Testis (tissue), 2 donors: ENCODE measurements at regions not wholly inside any gene's neighbourhood (a gene's known extent, or its start where the extent isn't known, plus 50 kb on each side); places are given as distances from the start of the nearest gene placed in this dataset.

ENCODE experiments used
- DNase-seq: peaks from one replicate; pipeline ENCODE4 v3.0.0-alpha.2; 2019
- H3K27ac ChIP-seq, 2 donors: fragments of 200-600 bp; sonication (generic); one replicate each; pipeline ENCODE4 v1.5.1; 2019
- H3K27me3 ChIP-seq: fragments of 200-600 bp; sonication (generic); one replicate; pipeline ENCODE4 v1.5.1; 2019
- H3K36me3 ChIP-seq: fragments of 200-600 bp; sonication (generic); one replicate; pipeline ENCODE4 v1.5.1; 2017; ENCODE audit warnings: low read depth; ENCODE audit errors: missing control alignments
- H3K4me1 ChIP-seq: fragments of 200-600 bp; sonication (generic); one replicate; pipeline ENCODE4 v1.5.1; 2019
- H3K4me3 ChIP-seq, 2 donors: fragments of 200-600 bp; sonication (generic); one replicate each; pipeline ENCODE4 v1.5.1; 2017 to 2019
- H3K9me3 ChIP-seq: fragments of 200-600 bp; sonication (generic); one replicate; pipeline ENCODE4 v1.5.1; 2017
- CTCF ChIP-seq, 3 experiments: fragments of 450-650 bp in 2 of 3; fragments of 200-600 bp in 1 of 3; sonication (generic) in 1 of 3; IDR thresholded peaks; one replicate each; pipeline ENCODE4 v1.5.1; 2016 to 2019; ENCODE audit warnings: antibody characterized with exemption in 3 of 3, mild to moderate bottlenecking in 2 of 3, moderate library complexity in 1 of 3
- POLR2A ChIP-seq: fragments of 450-650 bp; IDR thresholded peaks from one replicate; pipeline ENCODE4 v1.6.1; 2017; ENCODE audit warnings: antibody characterized with exemption, mild to moderate bottlenecking, moderate library complexity
- whole genome bisulfite sequencing, 2 donors: methylation state at CpG; one replicate each; pipeline ENCODE4 v1.1.5; 2018; 5-methylcytosine and 5-hydroxymethylcytosine counted together
- intact Hi-C: fragments of 100-400 bp; cut with DNase I; formaldehyde crosslinking; loops from one replicate; pipeline ENCODE4 v1.15.1; 2023; ENCODE audit warnings: low total_unique reads

- no peaks in the 10 kb centered on the region for H3K9me3 ChIP-seq
- no peaks in the 10 kb centered on the region for H3K4me1 ChIP-seq
- H3K27me3 ChIP-seq = no peaks in the 10 kb centered on the region
- intact Hi-C loops = no loop called here
- DNase-seq = no peak
- H3K36me3 ChIP-seq = no peaks in the 10 kb centered on the region
- TF ChIP-seq POLR2A (no peak), CTCF (IDR thresholded peaks at IDR 0.05) (no peak)
- no peak overlapping the region for H3K27ac ChIP-seq
- no peak overlapping the region for H3K4me3 ChIP-seq
- WGBS, 2 donors = 96 to 97% methylated on average over 1 of the region's 1 CpG
Observed at GRCh38 chr10:124305984-124306383, 112.7 kb downstream of the OAT start.

- no peak overlapping the region for H3K27ac ChIP-seq
- no peaks in the 10 kb centered on the region for H3K36me3 ChIP-seq
- H3K27me3 ChIP-seq = no peaks in the 10 kb centered on the region
- no peaks in the 10 kb centered on the region for H3K9me3 ChIP-seq
- WGBS, 2 donors = 86 to 91% methylated on average over 3 of the region's 3 CpGs
- H3K4me1 ChIP-seq = no peaks in the 10 kb centered on the region
- intact Hi-C loops = no loop called here
- TF ChIP-seq CTCF (IDR thresholded peaks at IDR 0.05) (no peak), POLR2A (no peak)
- no peak for DNase-seq
- H3K4me3 ChIP-seq = no peak overlapping the region
Observed at GRCh38 chr10:124305131-124305530, 113.6 kb downstream of the OAT start.

GRCh38 chr10:124303662-124304418, 114.9 kb downstream of the OAT start:
- Histone ChIP-seq H3K4me1 (no peaks in the 10 kb centered on the region), H3K27ac (no peak overlapping the region), H3K4me3 (no peak overlapping the region), H3K9me3 (no peaks in the 10 kb centered on the region), H3K27me3 (no peaks in the 10 kb centered on the region), H3K36me3 (no peaks in the 10 kb centered on the region)
- TF ChIP-seq POLR2A (no peak), CTCF (IDR thresholded peaks at IDR 0.05) (no peak)
- WGBS, 2 donors = 90 to 100% methylated on average over 2 to 6 of the region's 6 CpGs
- DNase-seq = no peak
- intact Hi-C loops = no loop called here

- TF ChIP-seq POLR2A (no peak), CTCF (IDR thresholded peaks at IDR 0.05) (no peak)
- Histone ChIP-seq H3K27me3 (no peaks in the 10 kb centered on the region), H3K9me3 (no peaks in the 10 kb centered on the region), H3K4me3 (no peak overlapping the region), H3K4me1 (no peaks in the 10 kb centered on the region), H3K36me3 (no peaks in the 10 kb centered on the region), H3K27ac (no peak overlapping the region)
- WGBS, 2 donors = 90 to 96% methylated on average over 5 to 8 of the region's 8 CpGs
- no peak for DNase-seq
- intact Hi-C loops = no loop called here
Observed at GRCh38 chr10:124302951-124303505, 115.7 kb downstream of the OAT start.

- intact Hi-C loops = no loop called here
- Histone ChIP-seq H3K27me3 (no peaks in the 10 kb centered on the region), H3K36me3 (no peaks in the 10 kb centered on the region), H3K9me3 (no peaks in the 10 kb centered on the region), H3K4me3 (no peak overlapping the region), H3K4me1 (no peaks in the 10 kb centered on the region), H3K27ac (no peak overlapping the region)
- TF ChIP-seq CTCF (IDR thresholded peaks at IDR 0.05) = no peak
- no peak for TF ChIP-seq POLR2A
- 83 to 93% methylated on average over 9 of the region's 9 CpGs for WGBS, 2 donors
- no peak for DNase-seq
Observed at GRCh38 chr10:124301736-124302135, 117.0 kb downstream of the OAT start.
